Left forelimb (tissue), 1 donor: ENCODE measurements at regions not wholly inside any gene's neighbourhood (a gene's known extent, or its start where the extent isn't known, plus 50 kb on each side); places are given as distances from the start of the nearest gene placed in this dataset.
"Not testable (repeated sequence)": the region's sequence is repeated elsewhere in the genome, so short reads cannot be mapped to it uniquely, and the experiment has no call there.

ENCODE experiments used
- DNase-seq: peaks from one replicate; pipeline ENCODE4 v3.0.0-alpha.2; 2018; ENCODE audit warnings: low spot score

DNA sequence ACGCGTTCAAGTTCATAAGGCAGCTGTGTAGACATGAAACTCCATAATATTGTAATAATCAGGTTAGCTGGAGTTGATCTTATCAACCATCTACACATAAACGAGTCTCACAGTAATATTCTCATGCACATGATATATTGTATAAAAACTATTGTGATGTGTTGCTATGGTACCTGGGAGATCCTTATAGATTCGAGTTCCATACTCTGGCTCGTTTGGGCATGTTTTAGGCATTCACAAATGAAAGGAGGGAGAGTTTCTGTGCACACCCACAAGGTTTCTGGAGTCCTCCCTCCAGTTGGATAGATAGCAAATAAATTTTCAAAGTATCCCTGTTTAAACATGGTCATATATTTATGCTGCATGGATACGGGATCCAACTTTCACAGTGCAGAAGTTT lies 567.5 kb upstream of the SLC35B3 start:
- DNase-seq: no peak

DNA sequence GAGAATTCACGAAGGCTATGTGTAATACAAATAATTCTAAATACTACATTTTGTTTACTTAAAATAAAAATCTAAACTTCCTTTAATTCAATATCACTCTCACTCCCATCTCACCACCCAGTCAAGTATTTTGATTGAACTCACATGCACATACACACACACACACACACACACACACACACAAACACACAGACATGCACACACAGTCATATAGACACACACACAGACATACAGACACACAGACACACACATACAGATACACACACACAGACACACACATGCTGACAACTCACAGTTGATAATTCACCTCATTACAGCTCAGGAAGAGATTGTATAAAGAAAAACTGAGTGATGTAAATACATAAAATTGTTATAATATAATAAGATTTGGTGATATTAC lies 559.8 kb upstream of the SLC35B3 start:
- no peak for DNase-seq

DNA sequence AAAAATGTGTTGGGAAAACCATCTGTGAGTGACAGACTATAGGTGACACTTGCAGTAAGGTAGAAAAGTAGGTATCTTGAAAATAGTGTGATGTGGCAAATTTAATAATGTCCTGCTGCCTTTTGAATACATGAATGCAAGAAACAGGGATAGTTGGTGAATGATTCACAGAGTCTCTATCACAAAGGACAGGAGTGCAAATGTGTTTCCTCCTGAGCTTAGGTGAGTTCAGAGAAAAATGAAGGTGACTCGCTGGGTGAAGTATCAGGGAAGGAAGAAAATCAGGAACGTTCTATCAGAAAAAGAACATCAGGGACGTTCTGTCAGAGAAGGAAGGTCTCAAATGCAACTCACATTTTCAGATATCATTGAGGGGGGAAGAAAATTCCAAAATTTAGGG lies 557.8 kb upstream of the SLC35B3 start:
- no peak for DNase-seq

DNA sequence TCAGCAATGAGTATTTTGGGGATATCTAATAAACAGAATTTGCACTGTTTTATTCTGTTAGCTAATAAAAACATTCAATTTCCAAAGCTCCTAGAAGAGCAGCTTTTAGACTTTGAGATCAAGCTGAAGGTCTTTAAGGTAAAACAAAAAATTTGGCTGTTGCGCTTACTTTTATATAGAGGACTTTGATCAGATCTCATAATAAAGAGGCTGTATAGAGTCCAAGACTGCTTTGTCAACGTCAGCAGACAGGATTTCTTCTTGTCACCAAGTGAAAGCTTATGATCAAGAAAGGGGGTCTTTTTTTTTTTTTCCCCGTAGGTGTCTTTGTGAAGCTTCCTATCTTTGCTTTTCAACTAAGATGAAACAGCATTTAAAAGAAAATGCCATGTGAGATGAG lies 556.5 kb upstream of the SLC35B3 start:
- DNase-seq: no peak

DNA sequence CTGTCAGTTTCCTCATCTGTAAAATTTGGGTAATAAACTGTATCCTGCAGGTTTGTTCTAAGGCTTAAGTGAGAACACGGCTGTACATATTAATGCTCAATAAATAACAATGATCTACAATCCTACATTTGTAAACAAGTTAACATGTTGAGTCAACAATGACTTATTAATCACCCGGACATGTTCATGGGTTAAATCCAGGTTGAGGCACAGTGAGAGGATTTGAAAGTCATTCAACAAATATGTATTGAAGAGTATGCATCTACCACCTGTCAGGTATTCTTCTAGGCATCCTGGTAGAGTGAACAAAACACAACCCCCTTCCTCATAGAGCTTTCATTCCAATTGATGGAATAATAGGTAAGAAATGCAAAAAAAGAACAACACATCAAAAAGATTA lies 554.7 kb upstream of the SLC35B3 start:
- DNase-seq: no peak

DNA sequence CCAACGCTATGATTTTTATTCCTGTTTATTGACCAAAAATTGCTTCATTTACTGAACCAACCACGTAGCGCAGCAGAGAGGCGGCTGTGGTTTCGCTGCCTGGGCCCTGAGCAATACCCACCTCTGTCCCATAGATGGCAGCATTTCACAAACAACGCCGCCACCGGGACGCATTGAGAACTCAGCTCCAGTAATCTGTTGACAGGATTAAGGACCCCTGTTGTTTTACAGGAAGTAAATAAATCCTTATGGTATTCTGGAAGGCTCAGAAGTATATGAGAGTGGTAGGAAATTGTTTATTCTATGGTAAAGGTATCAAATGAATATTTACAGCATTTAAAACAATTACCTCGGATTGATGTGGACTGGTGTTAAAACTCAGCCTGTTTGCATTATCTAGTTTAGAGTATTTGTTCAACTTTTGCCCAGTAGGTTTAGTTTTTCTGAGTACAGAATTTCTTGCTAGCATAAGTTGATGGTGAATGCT lies 547.9 kb upstream of the SLC35B3 start:
- DNase-seq: peak; percentile 79

DNA sequence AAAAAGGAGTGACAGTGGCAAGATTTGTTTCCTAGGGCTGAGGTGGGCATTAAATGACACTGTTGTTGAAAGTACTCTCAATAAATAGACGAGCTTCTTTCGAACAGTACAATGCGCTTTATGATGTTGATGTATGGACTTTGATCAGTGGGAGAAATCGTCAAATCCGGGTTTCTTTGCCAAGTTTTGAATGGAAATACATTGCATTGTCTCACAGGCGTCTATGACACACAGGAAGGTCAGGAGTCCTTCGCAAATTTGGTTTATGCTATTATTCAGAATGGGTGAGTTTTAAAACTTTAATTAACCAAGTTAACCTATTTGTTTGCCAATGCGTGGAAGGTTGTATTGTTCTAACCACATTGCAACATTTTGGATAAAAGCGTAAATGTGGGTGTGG lies 547.3 kb upstream of the SLC35B3 start:
- DNase-seq: no peak

DNA sequence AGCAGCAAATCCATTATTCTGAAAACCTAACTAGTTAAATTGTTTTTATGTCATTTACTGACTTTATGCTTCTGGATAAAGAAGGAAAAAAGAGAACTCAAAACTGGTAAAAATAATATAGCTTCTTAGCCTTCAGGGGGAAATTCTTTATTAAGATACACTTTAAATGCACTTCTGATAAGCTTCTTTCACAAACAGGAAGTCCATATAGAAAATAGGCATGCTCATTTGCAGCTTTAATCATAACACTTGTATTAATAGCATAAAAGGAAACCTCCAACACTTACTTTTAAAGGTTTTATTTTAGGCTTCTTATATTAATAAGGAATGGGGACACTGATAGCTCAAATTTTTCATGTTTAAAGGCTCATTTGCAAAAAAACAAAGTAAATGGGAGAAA lies 538.0 kb upstream of the SLC35B3 start:
- DNase-seq: no peak

DNA sequence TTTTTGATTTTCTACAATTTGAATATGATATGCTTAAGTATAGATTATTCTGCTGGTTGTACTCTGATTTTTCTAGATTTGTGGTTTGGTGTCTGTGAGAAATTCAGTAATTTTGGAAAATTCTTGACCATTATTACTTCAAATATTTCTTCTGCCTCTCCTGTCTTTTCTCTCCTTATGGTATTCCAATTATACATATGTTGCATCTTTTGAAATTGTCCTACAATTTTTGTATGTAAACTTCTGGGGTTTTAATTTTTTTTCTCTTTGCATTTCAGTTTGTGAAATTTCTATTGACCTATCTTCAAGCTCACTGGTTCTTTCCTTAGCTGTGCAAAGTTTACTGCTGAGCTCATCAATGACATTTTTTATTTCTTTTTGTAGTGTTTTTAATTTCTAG lies 534.4 kb upstream of the SLC35B3 start:
- no peak for DNase-seq

DNA sequence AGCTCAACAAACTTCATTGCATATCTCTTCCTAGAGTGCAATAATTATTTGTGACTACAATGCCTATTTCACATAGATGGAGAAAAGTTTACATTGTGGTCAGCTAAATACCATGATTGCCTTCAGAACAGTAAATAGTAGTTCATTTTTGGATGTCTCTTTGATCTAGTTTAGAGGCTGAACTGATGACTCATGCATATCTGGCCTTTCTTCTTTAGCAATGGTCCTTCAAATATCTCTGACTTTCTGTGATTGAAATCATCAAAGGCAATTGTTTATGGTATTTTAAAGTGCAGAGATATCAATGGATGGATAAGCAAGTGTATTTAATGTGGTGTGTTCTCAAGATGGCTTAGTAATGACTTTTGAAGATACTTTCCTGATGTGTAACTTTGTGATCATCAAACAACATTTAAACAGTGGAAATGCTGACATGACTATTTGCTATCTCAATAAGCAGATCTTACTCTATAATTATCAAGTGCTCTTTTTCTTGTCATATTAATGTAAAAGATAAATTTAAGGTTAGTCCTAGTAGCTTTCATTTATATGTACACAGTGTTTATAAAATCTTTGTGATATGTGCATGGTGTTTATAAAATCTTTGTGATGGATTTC lies 523.7 kb upstream of the SLC35B3 start:
- DNase-seq: no peak

DNA sequence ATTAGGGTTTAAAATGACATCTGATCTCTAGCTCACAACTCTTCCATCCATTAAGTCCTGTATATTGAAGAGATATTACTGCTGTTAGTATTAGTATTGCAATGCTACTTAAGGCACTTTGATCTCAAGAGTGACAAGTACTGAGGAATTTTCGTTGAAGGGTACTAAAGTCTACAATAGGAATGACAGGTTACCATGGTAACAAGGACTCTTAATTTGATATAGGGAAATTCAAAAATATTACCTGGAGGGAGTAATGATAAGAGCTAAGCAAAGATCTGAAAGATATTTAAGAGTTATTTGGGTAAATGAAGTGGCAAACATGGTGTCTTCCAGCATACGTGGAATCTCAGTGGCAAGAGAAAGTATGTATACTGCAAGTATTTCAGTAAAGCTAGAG lies 518.0 kb upstream of the SLC35B3 start:
- no peak for DNase-seq

DNA sequence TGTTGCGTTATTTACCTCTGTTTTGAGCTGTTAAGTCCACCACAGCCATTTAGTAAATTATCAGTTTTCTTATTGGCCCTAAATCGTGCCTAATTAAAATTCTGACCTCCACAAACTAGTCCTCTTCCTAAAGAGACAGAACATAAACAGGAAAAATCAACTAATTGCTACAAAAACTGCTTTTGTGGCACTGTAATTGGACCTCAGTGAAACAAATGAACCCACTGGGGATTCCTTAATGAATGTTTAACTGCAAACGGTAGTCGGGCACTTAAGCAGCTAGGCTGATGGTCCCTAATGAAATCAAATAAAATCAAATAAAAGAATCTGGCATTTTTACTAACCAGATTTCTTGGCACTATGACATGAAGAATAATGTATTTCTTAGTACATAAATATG lies 513.4 kb upstream of the SLC35B3 start:
- DNase-seq: no peak

DNA sequence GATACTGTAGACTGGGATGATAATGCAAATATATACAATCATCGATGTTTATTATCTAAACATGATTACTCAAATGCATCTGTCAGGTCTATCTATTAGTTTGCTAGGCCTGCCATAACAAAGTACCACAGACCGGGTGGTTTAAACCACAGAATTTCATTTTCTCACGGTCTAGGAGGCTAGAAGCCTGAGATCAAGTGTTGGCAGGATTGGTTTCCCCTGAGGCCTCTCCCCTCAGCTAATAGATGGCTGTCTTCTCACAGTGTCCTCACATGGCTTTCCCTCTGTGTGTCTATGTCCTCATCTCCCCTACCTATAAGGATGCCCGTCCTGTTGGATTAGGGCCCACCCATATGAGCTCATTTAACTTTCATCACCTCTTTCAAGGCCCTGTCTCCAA lies 512.6 kb upstream of the SLC35B3 start:
- DNase-seq: no peak

DNA sequence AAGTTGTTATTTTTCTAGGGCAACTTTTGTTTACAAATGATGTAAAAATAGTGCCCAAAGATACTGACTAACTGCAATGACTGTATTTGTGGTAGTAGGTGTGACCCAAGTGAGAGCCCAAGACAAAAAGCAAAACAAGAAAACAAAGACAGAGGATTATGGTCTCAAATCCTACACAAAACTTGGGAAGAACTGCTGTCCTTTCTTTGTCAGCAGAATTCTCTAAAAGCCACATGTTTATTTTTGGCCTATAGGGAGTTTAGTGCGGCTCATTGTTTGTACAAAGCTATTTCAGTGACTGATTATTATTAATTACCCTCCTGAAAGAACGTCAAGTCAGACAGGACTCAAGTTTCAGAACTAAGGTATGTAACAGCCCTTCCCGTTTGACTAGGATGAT lies 509.2 kb upstream of the SLC35B3 start:
- DNase-seq: no peak

DNA sequence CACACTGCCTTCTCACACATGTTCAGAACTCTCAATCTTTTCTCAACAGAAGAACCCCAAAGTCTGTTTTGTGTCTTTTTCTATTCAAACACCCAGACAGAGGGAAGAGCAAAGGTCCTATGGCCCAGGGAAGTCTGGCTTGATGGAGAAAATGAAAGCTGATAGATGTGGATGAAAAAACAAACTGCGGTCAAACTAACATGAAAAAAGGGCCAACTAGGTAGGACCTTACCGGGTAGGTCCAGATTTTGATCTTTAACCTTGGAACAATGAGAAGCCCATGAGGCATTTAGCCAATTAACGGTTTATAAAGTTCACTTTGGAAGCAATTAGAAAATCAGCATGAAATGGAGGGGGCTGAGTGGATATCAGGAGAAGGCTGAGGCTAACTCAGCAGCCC lies 507.7 kb upstream of the SLC35B3 start:
- no peak for DNase-seq

DNA sequence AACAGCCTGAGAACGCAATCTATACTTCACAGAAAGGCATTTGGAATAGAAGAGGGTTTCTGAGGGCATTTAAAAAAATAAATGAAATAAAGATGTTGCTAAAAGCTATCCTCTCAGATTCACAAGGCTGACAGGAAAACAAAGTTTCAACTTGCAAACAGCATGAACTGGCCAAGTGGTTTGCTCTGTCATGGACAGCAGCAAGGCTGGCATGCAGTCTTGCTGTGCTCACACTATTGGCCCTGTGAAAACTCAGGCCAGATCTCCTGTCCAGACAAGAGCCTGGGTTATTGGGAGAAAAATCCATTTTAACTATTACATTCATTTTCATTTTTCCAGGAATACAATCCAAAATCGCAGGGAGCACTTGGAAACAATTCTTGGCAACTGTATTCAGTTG lies 506.2 kb upstream of the SLC35B3 start:
- no peak for DNase-seq

DNA sequence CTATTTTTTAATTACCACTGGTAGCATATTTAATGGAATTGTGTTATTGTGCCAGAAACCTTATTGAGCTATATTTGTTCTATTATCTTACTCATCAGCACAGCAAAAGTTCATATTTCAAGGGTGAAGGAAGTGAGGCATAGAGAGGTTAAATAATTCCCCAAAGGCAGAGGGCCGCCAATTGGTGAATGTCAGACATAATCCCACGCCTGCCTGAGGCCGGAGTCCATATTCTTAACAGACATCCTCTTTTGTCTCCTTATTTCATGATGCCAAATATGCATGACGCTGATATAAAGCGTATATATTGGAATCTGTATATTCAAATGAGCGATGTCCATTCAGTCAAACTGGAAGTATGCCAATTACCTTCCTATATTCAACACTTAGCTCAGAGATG lies 505.0 kb upstream of the SLC35B3 start:
- no peak for DNase-seq

DNA sequence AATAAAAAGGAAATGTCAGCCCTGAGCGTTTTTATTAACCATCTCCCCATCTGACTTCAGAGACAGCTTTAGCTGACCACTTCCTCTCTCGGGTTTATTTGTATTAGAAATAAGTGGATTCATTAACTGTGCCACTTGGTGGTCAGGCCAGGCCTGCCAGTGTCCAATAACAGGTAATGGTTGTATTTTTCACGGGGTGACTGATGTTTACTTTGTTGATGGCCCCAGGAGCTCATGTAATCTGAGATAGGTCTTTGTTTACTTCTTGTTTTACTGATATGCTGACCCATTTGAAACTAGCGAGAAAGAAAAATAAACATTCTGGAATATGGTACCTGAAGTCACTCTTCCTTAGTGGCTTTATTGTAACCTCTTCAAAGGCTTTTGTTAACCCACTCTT lies 504.3 kb upstream of the SLC35B3 start:
- no peak for DNase-seq

DNA sequence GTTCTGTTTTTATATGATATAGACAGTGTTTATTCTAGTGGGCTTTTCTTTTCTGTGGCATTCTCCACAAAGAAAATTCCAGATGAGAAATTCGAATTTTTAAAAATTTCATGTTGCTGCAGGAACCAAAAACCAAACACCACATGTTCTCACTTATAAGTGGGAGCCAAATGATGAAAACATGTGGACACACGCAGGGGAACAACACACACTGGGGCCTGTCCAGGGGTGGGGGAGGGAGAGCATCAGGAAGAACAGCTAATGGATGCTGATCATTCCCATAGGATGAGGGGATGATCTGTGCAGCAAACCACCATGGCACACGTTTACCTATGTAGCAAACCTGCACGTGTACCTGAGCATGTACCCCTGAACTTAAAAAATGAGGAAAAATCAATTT lies 499.0 kb upstream of the SLC35B3 start:
- no peak for DNase-seq

DNA sequence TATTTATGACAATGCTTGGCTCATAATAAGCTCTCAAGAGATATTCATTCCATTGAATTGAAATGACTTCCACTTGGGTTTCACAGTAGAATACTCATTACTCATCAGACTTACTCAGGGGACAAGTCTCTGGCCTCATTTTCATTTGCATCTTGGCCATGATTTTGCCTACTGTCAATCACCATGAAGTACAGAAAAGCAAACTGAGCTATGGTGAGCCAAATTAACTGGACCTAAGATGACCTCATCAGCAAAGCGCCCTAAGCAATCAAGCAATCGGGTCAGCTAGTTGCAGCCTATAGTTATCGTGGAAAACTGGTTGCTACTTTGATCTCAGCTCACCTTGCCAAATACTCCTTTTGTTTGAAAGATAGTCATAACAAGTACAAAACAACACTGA lies 494.7 kb upstream of the SLC35B3 start:
- no peak for DNase-seq

DNA sequence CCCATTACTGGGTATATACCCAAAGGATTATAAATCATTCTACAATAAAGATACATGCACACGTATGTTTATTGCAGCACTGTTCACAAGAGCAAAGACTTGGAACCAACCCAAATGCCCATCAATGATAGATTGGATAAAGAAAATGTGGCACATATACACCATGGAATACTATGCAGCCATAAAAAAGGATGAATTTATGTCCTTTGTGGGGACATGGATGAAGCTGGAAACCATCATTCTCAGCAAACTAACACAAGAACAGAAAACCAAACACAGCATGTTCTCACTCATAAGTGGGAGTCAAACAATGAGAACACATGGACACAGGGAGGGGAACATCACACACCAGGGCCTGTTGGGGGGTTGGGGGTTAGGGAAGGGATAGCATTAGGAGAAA lies 484.9 kb upstream of the SLC35B3 start:
- not testable (repeated sequence) for DNase-seq

DNA sequence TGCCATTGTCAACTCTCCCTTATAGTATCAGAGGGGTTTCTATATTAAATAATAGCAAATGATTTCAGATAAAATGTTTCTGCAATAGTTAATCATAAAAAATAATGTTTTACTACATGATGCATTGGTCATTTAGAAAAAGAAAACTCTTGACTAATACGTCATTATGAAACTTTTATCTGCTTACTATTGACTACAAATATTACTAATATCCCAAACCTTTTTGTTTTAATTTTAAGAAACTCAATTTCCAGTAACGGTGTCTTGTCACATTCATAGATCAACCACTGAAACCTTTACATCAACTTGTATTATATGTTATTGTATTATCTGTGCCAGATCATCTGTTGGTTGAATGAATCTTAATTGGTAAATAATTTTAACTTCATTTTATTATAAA lies 482.9 kb upstream of the SLC35B3 start:
- DNase-seq: no peak

DNA sequence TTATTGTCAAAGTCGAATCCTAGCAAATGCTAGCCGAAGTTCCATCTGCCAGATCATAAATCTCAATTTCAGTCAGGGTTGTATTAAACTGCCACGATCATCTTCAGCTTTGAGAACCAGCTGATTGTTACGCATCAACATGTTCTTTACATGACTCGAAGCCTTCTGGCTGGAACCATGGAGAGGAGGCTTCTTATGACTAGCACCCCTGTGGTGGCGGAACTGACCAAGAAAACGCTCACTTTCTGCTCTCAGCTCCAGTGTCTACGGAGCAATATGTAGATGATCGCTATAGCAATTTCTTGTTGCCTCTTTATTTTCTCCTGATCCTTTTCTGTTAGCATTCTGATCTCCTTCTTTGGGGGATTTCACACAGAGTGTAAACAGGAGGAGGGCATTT lies 479.4 kb upstream of the SLC35B3 start:
- DNase-seq: no peak

DNA sequence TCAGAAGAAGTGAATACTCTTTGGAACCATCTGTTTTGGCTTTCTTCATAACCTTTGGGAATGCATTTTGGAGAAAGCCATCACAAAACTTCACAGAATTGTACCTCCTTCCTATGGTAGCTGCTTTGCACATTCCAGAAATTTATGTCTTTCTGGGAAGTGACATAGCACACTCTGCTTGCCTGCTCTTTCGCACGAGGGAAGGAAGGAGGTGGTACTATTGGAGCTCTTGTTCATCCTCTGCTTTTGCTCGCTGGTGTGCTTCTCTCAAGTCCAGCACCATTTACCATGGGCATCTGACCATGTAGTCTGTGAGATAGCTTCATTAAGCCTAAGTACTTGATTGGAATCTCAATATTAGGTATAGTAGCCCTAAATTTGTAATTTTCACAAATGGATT lies 473.3 kb upstream of the SLC35B3 start:
- no peak for DNase-seq

DNA sequence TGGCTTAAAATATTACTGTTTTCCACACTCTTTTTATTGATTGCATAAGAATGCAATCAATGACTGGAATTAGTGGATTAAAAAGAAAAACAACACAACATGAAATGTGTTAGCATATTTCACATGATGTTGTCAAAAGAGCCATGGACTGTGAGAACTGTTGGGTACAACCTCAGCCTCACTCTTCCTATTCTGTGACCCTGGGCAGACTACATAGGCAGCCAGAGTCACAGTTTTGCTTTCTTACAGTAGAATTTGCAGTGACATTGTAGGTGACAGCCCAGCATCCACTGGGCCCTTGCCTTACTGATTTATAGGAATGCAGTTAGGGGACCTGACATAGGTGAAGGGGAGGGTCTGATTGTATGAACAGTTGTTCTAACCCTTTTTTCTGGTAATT lies 471.4 kb upstream of the SLC35B3 start:
- DNase-seq: no peak
